Endodermal cell (in vitro differentiated cells): ENCODE measurements at regions not wholly inside any gene's neighbourhood (a gene's known extent, or its start where the extent isn't known, plus 50 kb on each side); places are given as distances from the start of the nearest gene placed in this dataset.
A peak's percentile ranks its signal among the peaks of the same experiment; 100 is the strongest.

Source experiments
- DNase-seq: peaks from one replicate; pipeline ENCODE4 v3.0.0-alpha.2; 2017
- H3K27ac ChIP-seq: 2 replicates; pipeline ENCODE4 v1.5.1; 2013; ENCODE audit warnings: mild to moderate bottlenecking, low read depth, low read length, moderate library complexity
- H3K27me3 ChIP-seq: 2 replicates; pipeline ENCODE4 v1.6.1; 2013; ENCODE audit warnings: mild to moderate bottlenecking, low read length, moderate library complexity; ENCODE audit not compliant: insufficient read depth, control insufficient read depth, poor library complexity, severe bottlenecking
- H3K36me3 ChIP-seq: 2 replicates; pipeline ENCODE4 v1.7.0; 2013; ENCODE audit warnings: mild to moderate bottlenecking, low read length, moderate library complexity; ENCODE audit not compliant: control insufficient read depth, insufficient read depth
- H3K4me1 ChIP-seq: one replicate; pipeline ENCODE4 v1.7.0; 2013; ENCODE audit warnings: low read length; ENCODE audit not compliant: control insufficient read depth, insufficient read depth
- H3K4me3 ChIP-seq: 2 replicates; pipeline ENCODE4 v1.5.1; 2013; ENCODE audit warnings: mild to moderate bottlenecking, low read length, moderate library complexity
- H3K9ac ChIP-seq: 2 replicates; pipeline ENCODE4 v1.6.1; 2013; ENCODE audit warnings: mild to moderate bottlenecking, low read length, moderate library complexity; ENCODE audit not compliant: poor library complexity, severe bottlenecking; ENCODE audit errors: extremely low read depth
- H3K9me3 ChIP-seq: 2 replicates; pipeline ENCODE4 v1.6.1; 2013; ENCODE audit warnings: mild to moderate bottlenecking, low read length, moderate library complexity; ENCODE audit not compliant: control insufficient read depth
- H3K27ac Mint-ChIP-seq: 2 replicates; pipeline ENCODE4 v1.8.0; 2020; ENCODE audit warnings: mixed read lengths
- H3K27me3 Mint-ChIP-seq: 2 replicates; pipeline ENCODE4 v1.8.0; 2021; ENCODE audit warnings: mild to moderate bottlenecking, mixed read lengths; ENCODE audit not compliant: insufficient read depth
- H3K36me3 Mint-ChIP-seq: 2 replicates; pipeline ENCODE4 v1.8.0; 2020; ENCODE audit warnings: low read depth, mixed read lengths
- H3K4me1 Mint-ChIP-seq: 2 replicates; pipeline ENCODE4 v1.8.0; 2020; ENCODE audit warnings: mixed read lengths
- H3K4me3 Mint-ChIP-seq: 2 replicates; pipeline ENCODE4 v1.8.0; 2020; ENCODE audit warnings: mild to moderate bottlenecking, moderate library complexity, mixed read lengths
- H3K9me3 Mint-ChIP-seq: 2 replicates; pipeline ENCODE4 v1.8.0; 2020; ENCODE audit warnings: mild to moderate bottlenecking, mixed read lengths
- WGBS, 2 experiments: methylation state at CpG; one replicate each; pipeline versions ENCODE4 v1.1.5 to v1.1.7; 2013; ENCODE audit warnings: missing lambda C conversion rate in 2 of 2, mixed read lengths in 1 of 2; ENCODE audit not compliant: insufficient coverage in 1 of 2, insufficient read length in 1 of 2; 5-methylcytosine and 5-hydroxymethylcytosine counted together
- TF ChIP-seq, protein P1 (sequence below): fragments of 200-600 bp; sonication (generic); conservative IDR thresholded peaks from 2 replicates; pipeline ENCODE4 v1.5.0; 2021; ENCODE audit warnings: antibody characterized with exemption, mild to moderate bottlenecking

DNA sequence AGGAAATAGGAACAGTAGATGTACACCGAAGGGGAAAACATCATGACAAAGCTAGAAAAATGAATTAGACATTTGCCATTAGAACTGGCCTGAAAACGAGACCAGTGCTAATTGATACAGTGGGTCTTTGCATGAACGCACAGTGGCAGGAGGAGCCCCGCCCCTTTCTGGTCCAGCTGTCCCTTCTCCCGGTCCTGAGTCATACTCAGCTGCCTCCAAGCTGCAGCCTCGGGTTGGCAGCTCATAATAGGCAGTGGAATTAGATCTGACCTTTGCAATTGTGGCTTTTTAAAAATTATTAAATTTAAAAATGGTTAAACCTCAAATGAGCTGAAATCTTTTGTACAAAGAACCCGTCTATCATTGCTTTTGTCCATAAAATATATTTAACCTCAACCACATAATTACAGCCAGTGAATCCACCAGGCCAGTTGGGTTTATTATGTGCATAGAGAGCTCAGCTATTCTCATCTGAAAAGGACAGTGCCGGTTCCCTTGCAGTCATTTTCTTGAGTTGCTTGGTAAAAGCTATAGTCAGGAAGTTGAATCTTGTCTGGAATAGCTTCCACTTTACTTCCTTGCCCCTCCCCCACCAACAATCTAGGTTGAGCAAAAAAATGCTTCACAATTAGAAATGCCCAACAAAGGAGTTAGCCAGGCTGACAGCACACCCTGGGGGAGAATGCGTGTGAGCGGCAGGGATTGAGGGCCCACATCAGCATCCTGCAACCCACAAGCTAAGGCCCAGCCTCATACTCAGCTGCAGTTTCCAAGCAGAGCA lies 147.1 kb downstream of the BUB3 start:
- no peak overlapping the region for H3K4me3 ChIP-seq
- peak; percentile 11 for DNase-seq
- no peaks in the 10 kb centered on the region for H3K27me3 ChIP-seq
- 48 to 78% methylated on average over 3 to 10 of the region's 10 CpGs for WGBS, 2 experiments
- no peak overlapping the region for H3K9ac ChIP-seq
- Mint-ChIP-seq H3K27ac (no peak overlapping the region), H3K4me1 (no peaks in the 10 kb centered on the region), H3K9me3 (peaks cover 20% of the 10 kb centered on the region), H3K27me3 (no peaks in the 10 kb centered on the region), H3K4me3 (no peak overlapping the region), H3K36me3 (peaks cover 5% of the 10 kb centered on the region)
- H3K9me3 ChIP-seq: peaks cover 7% of the 10 kb centered on the region
- TF ChIP-seq, protein P1, sequence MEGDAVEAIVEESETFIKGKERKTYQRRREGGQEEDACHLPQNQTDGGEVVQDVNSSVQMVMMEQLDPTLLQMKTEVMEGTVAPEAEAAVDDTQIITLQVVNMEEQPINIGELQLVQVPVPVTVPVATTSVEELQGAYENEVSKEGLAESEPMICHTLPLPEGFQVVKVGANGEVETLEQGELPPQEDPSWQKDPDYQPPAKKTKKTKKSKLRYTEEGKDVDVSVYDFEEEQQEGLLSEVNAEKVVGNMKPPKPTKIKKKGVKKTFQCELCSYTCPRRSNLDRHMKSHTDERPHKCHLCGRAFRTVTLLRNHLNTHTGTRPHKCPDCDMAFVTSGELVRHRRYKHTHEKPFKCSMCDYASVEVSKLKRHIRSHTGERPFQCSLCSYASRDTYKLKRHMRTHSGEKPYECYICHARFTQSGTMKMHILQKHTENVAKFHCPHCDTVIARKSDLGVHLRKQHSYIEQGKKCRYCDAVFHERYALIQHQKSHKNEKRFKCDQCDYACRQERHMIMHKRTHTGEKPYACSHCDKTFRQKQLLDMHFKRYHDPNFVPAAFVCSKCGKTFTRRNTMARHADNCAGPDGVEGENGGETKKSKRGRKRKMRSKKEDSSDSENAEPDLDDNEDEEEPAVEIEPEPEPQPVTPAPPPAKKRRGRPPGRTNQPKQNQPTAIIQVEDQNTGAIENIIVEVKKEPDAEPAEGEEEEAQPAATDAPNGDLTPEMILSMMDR: no peak
- no peaks in the 10 kb centered on the region for H3K36me3 ChIP-seq
- H3K4me1 ChIP-seq: no peaks in the 10 kb centered on the region
- H3K27ac ChIP-seq: peak overlapping the region; percentile 93

- Mint-ChIP-seq H3K9me3 (peaks cover 20% of the 10 kb centered on the region), H3K4me1 (no peaks in the 10 kb centered on the region), H3K27me3 (no peaks in the 10 kb centered on the region), H3K36me3 (peaks cover 5% of the 10 kb centered on the region), H3K4me3 (no peak overlapping the region), H3K27ac (no peak overlapping the region)
- Histone ChIP-seq H3K4me3 (no peak overlapping the region), H3K4me1 (no peaks in the 10 kb centered on the region), H3K9ac (no peak overlapping the region), H3K9me3 (peaks cover 7% of the 10 kb centered on the region), H3K27me3 (no peaks in the 10 kb centered on the region), H3K36me3 (no peaks in the 10 kb centered on the region), H3K27ac (no peak overlapping the region)
- TF ChIP-seq, protein P1: no peak
- 93 to 98% methylated on average over 6 of the region's 6 CpGs for WGBS, 2 experiments
- DNase-seq: no peak
Observed at GRCh38 chr10:123303581-123304337, 149.6 kb downstream of the BUB3 start.

DNA sequence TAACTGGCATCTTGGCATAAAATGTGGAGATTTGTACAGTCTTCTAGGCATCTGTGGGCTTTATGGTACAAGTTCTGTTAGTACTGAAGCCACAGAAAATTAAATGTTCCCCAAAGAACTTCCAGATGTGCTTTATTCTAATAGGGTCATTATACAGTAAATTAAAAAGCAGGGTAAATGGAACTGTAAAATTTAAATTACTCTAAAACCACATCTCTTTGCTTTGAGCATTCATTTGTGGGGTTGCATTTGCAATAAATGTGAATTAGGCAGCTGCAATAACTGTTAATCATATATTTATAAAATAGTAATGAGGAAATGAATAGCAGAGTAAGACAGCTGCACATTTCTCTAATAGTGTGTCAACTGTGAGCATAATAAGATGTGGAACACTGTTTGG lies 151.5 kb downstream of the BUB3 start:
- no peak overlapping the region for H3K9ac ChIP-seq
- H3K27ac ChIP-seq: no peak overlapping the region
- Mint-ChIP-seq H3K9me3 (peaks cover 20% of the 10 kb centered on the region), H3K4me3 (no peak overlapping the region), H3K27ac (no peak overlapping the region), H3K4me1 (no peaks in the 10 kb centered on the region), H3K27me3 (no peaks in the 10 kb centered on the region), H3K36me3 (peaks cover 5% of the 10 kb centered on the region)
- no peaks in the 10 kb centered on the region for H3K4me1 ChIP-seq
- H3K9me3 ChIP-seq: peaks cover 7% of the 10 kb centered on the region
- DNase-seq: no peak
- TF ChIP-seq, protein P1: no peak
- no peaks in the 10 kb centered on the region for H3K36me3 ChIP-seq
- H3K27me3 ChIP-seq: no peaks in the 10 kb centered on the region
- no peak overlapping the region for H3K4me3 ChIP-seq
